ENCODE measurements at regions not wholly inside any gene's neighbourhood (a gene's known extent, or its start where the extent isn't known, plus 50 kb on each side); places are given as distances from the start of the nearest gene placed in this dataset.

GRCh38 chr5:89542736-89543135 is 659.8 kb upstream of the MEF2C start:
- 84 to 86% methylated on average over 3 of the region's 3 CpGs for whole genome bisulfite sequencing, 2 donors
- ATAC-seq (ENCODE audit: insufficient read depth, low FRiP score) (no peak), DNase-seq (peak in 2 of 3 donors; percentile 40 to 66)
- no peak overlapping the region for H3K9ac ChIP-seq (ENCODE audit: insufficient read depth in 1 of 2, low read length in 2 of 2)
- no peak for TF ChIP-seq CTCF (IDR thresholded peaks at IDR 0.05; ENCODE audit: control extremely low read depth, extremely low read depth)
- peaks cover 0 to 3% (median 0%) of the 10 kb centered on the region in 5 donors for H3K4me1 ChIP-seq (ENCODE audit: control insufficient read depth in 5 of 5, insufficient read depth in 5 of 5, low read length in 5 of 5)
- H3K27me3 ChIP-seq (ENCODE audit: control insufficient read depth in 3 of 3, insufficient read depth in 3 of 3, low read length in 2 of 3) = no peaks in the 10 kb centered on the region
- no peak overlapping the region for H3K4me3 ChIP-seq
- no peak overlapping the region for H3K27ac ChIP-seq (ENCODE audit: low read depth in 1 of 2, low read length in 1 of 2)
- H3K36me3 ChIP-seq (ENCODE audit: control insufficient read depth in 4 of 4, insufficient read depth in 4 of 4, low read length in 4 of 4) = no peaks in the 10 kb centered on the region
- no peaks in the 10 kb centered on the region for H3K9me3 ChIP-seq (ENCODE audit: control insufficient read depth in 4 of 4, insufficient read depth in 3 of 4, low read length in 3 of 4)

- no peak for DNase-seq
- no peak overlapping the region for H3K27ac ChIP-seq (ENCODE audit: low read depth in 1 of 2, low read length in 1 of 2)
- H3K36me3 ChIP-seq (ENCODE audit: control insufficient read depth in 4 of 4, insufficient read depth in 4 of 4, low read length in 4 of 4) = no peaks in the 10 kb centered on the region
- no peaks in the 10 kb centered on the region for H3K27me3 ChIP-seq (ENCODE audit: control insufficient read depth in 3 of 3, insufficient read depth in 3 of 3, low read length in 2 of 3)
- 93% methylated on average over 2 of the region's 2 CpGs for WGBS, 2 donors
- H3K9me3 ChIP-seq (ENCODE audit: control insufficient read depth in 4 of 4, insufficient read depth in 3 of 4, low read length in 3 of 4) = no peaks in the 10 kb centered on the region
- H3K4me1 ChIP-seq (ENCODE audit: control insufficient read depth in 5 of 5, insufficient read depth in 5 of 5, low read length in 5 of 5) = no peaks in the 10 kb centered on the region
- H3K9ac ChIP-seq (ENCODE audit: insufficient read depth in 1 of 2, low read length in 2 of 2) = no peak overlapping the region
- no peak for TF ChIP-seq CTCF (IDR thresholded peaks at IDR 0.05; ENCODE audit: control extremely low read depth, extremely low read depth)
- ATAC-seq (ENCODE audit: insufficient read depth, low FRiP score) = no peak
- no peak overlapping the region for H3K4me3 ChIP-seq
Measured at GRCh38 chr5:89537800-89538199, 654.8 kb upstream of the MEF2C start.

DNA sequence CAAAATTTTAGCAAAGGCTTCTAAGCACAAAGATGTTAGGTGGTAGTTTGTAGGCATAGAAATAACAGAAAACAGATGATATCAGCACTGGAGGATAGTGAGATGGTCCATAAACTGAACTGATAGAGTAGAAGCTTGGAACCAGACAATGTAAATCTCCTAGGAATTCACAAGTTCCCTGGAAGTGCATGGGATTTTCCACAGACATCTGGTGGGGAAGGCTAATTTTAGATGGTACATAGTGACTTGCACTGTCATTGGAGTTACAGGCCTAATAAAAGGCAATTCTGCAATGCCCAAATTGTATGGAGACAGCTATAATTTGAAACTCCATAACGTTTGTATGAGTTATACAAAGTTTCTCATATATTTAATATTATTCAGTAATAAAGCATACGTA is 653.0 kb upstream of the MEF2C start:
- no peak overlapping the region for H3K4me3 ChIP-seq
- H3K36me3 ChIP-seq (ENCODE audit: control insufficient read depth in 4 of 4, insufficient read depth in 4 of 4, low read length in 4 of 4) = no peaks in the 10 kb centered on the region
- H3K9me3 ChIP-seq (ENCODE audit: control insufficient read depth in 4 of 4, insufficient read depth in 3 of 4, low read length in 3 of 4) = no peaks in the 10 kb centered on the region
- H3K9ac ChIP-seq (ENCODE audit: insufficient read depth in 1 of 2, low read length in 2 of 2) = no peak overlapping the region
- H3K27me3 ChIP-seq (ENCODE audit: control insufficient read depth in 3 of 3, insufficient read depth in 3 of 3, low read length in 2 of 3) = no peaks in the 10 kb centered on the region
- H3K4me1 ChIP-seq (ENCODE audit: control insufficient read depth in 5 of 5, insufficient read depth in 5 of 5, low read length in 5 of 5) = no peaks in the 10 kb centered on the region
- 92% methylated on average over 2 of the region's 2 CpGs for WGBS, 2 donors
- ATAC-seq (ENCODE audit: insufficient read depth, low FRiP score) (no peak), DNase-seq (no peak)
- TF ChIP-seq CTCF (IDR thresholded peaks at IDR 0.05; ENCODE audit: control extremely low read depth, extremely low read depth) = no peak
- no peak overlapping the region for H3K27ac ChIP-seq (ENCODE audit: low read depth in 1 of 2, low read length in 1 of 2)

DNA sequence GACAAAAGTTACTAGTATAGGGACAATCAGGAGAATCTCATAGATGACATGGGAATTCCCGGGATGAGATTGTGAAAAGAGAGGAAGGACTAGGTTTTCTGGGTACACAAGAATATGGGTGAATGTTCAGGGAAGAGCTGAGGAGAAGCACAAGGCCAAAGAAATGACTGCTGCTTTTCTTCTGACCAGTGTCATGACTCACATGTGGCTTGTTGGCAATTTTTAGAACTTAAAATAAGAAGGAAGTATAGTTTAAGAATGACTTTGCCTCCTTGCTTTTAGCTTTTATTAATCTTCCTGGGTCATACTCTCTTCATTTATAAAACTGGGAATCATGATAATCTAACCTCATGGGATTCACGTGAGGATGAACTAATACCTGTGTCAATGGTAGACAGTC is 652.4 kb upstream of the MEF2C start:
- Histone ChIP-seq H3K36me3 (ENCODE audit: control insufficient read depth in 4 of 4, insufficient read depth in 4 of 4, low read length in 4 of 4) (no peaks in the 10 kb centered on the region), H3K27ac (ENCODE audit: low read depth in 1 of 2, low read length in 1 of 2) (no peak overlapping the region), H3K4me3 (no peak overlapping the region), H3K27me3 (ENCODE audit: control insufficient read depth in 3 of 3, insufficient read depth in 3 of 3, low read length in 2 of 3) (no peaks in the 10 kb centered on the region), H3K9me3 (ENCODE audit: control insufficient read depth in 4 of 4, insufficient read depth in 3 of 4, low read length in 3 of 4) (no peaks in the 10 kb centered on the region), H3K4me1 (ENCODE audit: control insufficient read depth in 5 of 5, insufficient read depth in 5 of 5, low read length in 5 of 5) (no peaks in the 10 kb centered on the region), H3K9ac (ENCODE audit: insufficient read depth in 1 of 2, low read length in 2 of 2) (no peak overlapping the region)
- 92 to 93% methylated on average over 2 of the region's 2 CpGs for WGBS, 2 donors
- TF ChIP-seq CTCF (IDR thresholded peaks at IDR 0.05; ENCODE audit: control extremely low read depth, extremely low read depth) = no peak
- ATAC-seq (ENCODE audit: insufficient read depth, low FRiP score) = no peak
- DNase-seq = no peak

All from lung (tissue), 11 donors.